ENCODE measurements at regions not wholly inside any gene's neighbourhood (a gene's known extent, or its start where the extent isn't known, plus 50 kb on each side); places are given as distances from the start of the nearest gene placed in this dataset.
A peak's percentile ranks its signal among the peaks of the same experiment; 100 is the strongest.

DNA sequence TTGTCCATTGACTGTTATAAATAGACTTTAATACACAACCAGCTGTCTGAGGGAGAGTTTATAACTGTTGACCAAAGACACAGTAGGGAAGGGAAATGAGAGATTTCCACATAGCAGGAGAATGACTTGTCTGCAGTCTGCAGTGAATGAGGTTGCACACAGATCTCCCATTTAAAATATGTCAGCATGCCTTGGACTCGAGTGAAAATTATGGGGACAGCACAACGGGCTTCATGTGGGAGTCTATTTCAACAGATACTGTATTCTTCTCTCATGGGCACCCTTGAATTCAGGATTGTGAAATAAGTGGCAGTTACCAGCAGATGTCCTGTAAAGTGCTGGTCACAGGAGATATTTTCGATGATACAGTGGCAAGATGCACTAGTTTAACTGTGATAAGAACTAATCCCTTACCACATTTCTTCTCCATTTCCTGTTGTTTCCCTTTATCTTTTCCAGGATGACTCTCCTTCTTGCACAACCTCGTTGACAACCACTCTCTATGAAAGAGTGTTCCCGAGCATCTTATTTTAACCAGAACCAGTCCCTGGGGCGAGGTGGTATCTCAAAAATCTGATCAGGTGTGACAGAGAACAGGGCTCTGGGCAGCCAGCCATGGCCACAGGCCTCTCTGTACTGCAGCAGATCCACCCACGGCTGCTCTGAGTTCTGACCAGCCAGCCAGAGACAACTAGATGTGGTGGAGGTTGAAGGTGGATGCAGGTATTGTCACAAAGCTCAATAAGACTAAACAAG is 51.5 kb upstream of the MAP3K1 start:
- Histone ChIP-seq H3T11ph (ENCODE audit: low read length) (no peak overlapping the region), H4K8ac (replicated peaks; ENCODE audit: insufficient read length, low read depth, low read length) (no peak overlapping the region), H3K9ac (ENCODE audit: extremely low read depth, insufficient read length, low read length) (no peak overlapping the region), H3K4ac (ENCODE audit: low read depth, low read length) (no peak overlapping the region), H3K79me1 (ENCODE audit: insufficient read depth, low read depth, low read length, poor library complexity, severe bottlenecking) (no peaks in the 10 kb centered on the region), H2BK120ac (ENCODE audit: low read depth, low read length, poor library complexity, severe bottlenecking) (no peak overlapping the region), H3K27me3 (ENCODE audit: insufficient read depth, low read length) (no peaks in the 10 kb centered on the region), H2BK20ac (ENCODE audit: low read depth, low read length, poor library complexity, severe bottlenecking) (no peak overlapping the region), H3K9me3 (ENCODE audit: control insufficient read depth, low read depth, low read length) (no peaks in the 10 kb centered on the region), H3K14ac (ENCODE audit: insufficient read depth, low read length) (no peak overlapping the region), H4K5ac (ENCODE audit: insufficient read length, low read depth, low read length) (no peak overlapping the region), H3K23me2 (ENCODE audit: insufficient read length, low read depth, low read length, poor library complexity, severe bottlenecking) (no peaks in the 10 kb centered on the region), H3K4me2 (ENCODE audit: insufficient read depth, insufficient read length, low read length) (no peak overlapping the region), H3K23ac (ENCODE audit: insufficient read length, low read depth, low read length) (no peak overlapping the region), H2BK15ac (ENCODE audit: low read depth, low read length) (no peak overlapping the region), H2AFZ (ENCODE audit: low read length) (peak overlapping the region; percentile 8), H3K56ac (ENCODE audit: insufficient read length, low read depth, low read length) (no peak overlapping the region), H4K91ac (ENCODE audit: insufficient read length, low read depth, low read length) (no peak overlapping the region), H3K79me2 (ENCODE audit: insufficient read depth, low read length) (no peaks in the 10 kb centered on the region), H3K27ac (ENCODE audit: insufficient read length, low read depth, low read length) (no peak overlapping the region), H2BK5ac (ENCODE audit: insufficient read length, low read length) (no peak overlapping the region), H4K20me1 (ENCODE audit: control insufficient read depth, insufficient read depth, insufficient read length) (no peaks in the 10 kb centered on the region), H3K18ac (ENCODE audit: insufficient read length, low read depth, low read length) (no peak overlapping the region), H2AK5ac (ENCODE audit: insufficient read length, low read length) (no peak overlapping the region), H2BK12ac (ENCODE audit: insufficient read length, low read depth, low read length) (no peak overlapping the region), H3K4me1 (ENCODE audit: insufficient read depth, low read length) (no peaks in the 10 kb centered on the region; the same call in 1 of the 2 replicates)
- WGBS (ENCODE audit: extremely low coverage, insufficient read length, low lambda C conversion rate), result no CpG with 5 or more reads among the region's 7 CpGs
- TF ChIP-seq, protein P1, sequence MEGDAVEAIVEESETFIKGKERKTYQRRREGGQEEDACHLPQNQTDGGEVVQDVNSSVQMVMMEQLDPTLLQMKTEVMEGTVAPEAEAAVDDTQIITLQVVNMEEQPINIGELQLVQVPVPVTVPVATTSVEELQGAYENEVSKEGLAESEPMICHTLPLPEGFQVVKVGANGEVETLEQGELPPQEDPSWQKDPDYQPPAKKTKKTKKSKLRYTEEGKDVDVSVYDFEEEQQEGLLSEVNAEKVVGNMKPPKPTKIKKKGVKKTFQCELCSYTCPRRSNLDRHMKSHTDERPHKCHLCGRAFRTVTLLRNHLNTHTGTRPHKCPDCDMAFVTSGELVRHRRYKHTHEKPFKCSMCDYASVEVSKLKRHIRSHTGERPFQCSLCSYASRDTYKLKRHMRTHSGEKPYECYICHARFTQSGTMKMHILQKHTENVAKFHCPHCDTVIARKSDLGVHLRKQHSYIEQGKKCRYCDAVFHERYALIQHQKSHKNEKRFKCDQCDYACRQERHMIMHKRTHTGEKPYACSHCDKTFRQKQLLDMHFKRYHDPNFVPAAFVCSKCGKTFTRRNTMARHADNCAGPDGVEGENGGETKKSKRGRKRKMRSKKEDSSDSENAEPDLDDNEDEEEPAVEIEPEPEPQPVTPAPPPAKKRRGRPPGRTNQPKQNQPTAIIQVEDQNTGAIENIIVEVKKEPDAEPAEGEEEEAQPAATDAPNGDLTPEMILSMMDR (conservative IDR thresholded peaks at IDR 0.05), result no peak
- Mint-ChIP-seq H3K36me3 (ENCODE audit: insufficient read depth in 1 of 3, low read depth in 3 of 3) (no peaks in the 10 kb centered on the region), H3K4me1 (peaks cover 6 to 12% of the 10 kb centered on the region in 2 experiments), H3K4me3 (no peak overlapping the region), H3K27ac (no peak overlapping the region), H3K9me3 (no peaks in the 10 kb centered on the region), H3K27me3 (ENCODE audit: low read depth) (no peaks in the 10 kb centered on the region)
- DNase-seq, result no peak

Data from H9 (cell line).